ENCODE measurements at regions not wholly inside any gene's neighbourhood (a gene's known extent, or its start where the extent isn't known, plus 50 kb on each side); places are given as distances from the start of the nearest gene placed in this dataset.

GRCh38 chr12:31860401-31860800 lies 98.8 kb upstream of the RESF1 start:
- no peak for TF ChIP-seq RFX5 (IDR thresholded peaks at IDR 0.05)
- no peak for TF ChIP-seq CHD2 (IDR thresholded peaks at IDR 0.05; ENCODE audit: low read length, partially characterized antibody)
- TF ChIP-seq ZFP36 (IDR thresholded peaks at IDR 0.05; ENCODE audit: borderline replicate concordance, partially characterized antibody), result no peak
- no peak for TF ChIP-seq CTCF (IDR thresholded peaks at IDR 0.05)
